ENCODE measurements at regions not wholly inside any gene's neighbourhood (a gene's known extent, or its start where the extent isn't known, plus 50 kb on each side); places are given as distances from the start of the nearest gene placed in this dataset.

- TF ChIP-seq POLR2A (IDR thresholded peaks at IDR 0.05; ENCODE audit: low read depth, low read length) (no peak), TAF1 (IDR thresholded peaks at IDR 0.05; ENCODE audit: low read depth, low read length) (no peak), PAX5 (IDR thresholded peaks at IDR 0.05; ENCODE audit: insufficient read depth, low read length, severe bottlenecking) (no peak), POLR2AphosphoS5 (IDR thresholded peaks at IDR 0.05; ENCODE audit: low read depth, low read length) (no peak), SPI1 (IDR thresholded peaks at IDR 0.05; ENCODE audit: low read depth, low read length) (no peak)
These were observed 70.9 kb upstream of the SLC38A4 start for GRCh38 chr12:46896680-46897079.

Measured in GM12891 (cell line).